SK-N-SH treated with all-trans-retinoic acid at 6 μM for 48 hours (cell line): ENCODE measurements at regions not wholly inside any gene's neighbourhood (a gene's known extent, or its start where the extent isn't known, plus 50 kb on each side); places are given as distances from the start of the nearest gene placed in this dataset.

Experiments used
- CSDC2 ChIP-seq: fragments of 250-450 bp; sonication (Bioruptor Pico); IDR thresholded peaks from 2 replicates; pipeline ENCODE4 v1.5.0; 2020; ENCODE audit warnings: mild to moderate bottlenecking, moderate library complexity
- GLIS3 ChIP-seq: fragments of 250-450 bp; sonication (Bioruptor Pico); IDR thresholded peaks from 2 replicates; pipeline ENCODE4 v1.5.0; 2020; ENCODE audit warnings: mild to moderate bottlenecking, moderate library complexity
- OSR1 ChIP-seq: fragments of 250-450 bp; sonication (Bioruptor Pico); IDR thresholded peaks from 2 replicates; pipeline ENCODE4 v1.8.0; 2022; ENCODE audit warnings: moderate library complexity, mild to moderate bottlenecking, inconsistent platforms
- RARB ChIP-seq: fragments of 250-450 bp; sonication (Bioruptor Pico); IDR thresholded peaks from 2 replicates; pipeline ENCODE4 v1.8.0; 2021; ENCODE audit warnings: mild to moderate bottlenecking, moderate library complexity
- TCF4 ChIP-seq: fragments of 250-450 bp; sonication (Bioruptor Pico); IDR thresholded peaks from 2 replicates; pipeline ENCODE4 v1.8.0; 2021; ENCODE audit warnings: mild to moderate bottlenecking, moderate library complexity, borderline replicate concordance
- TOX ChIP-seq: fragments of 250-450 bp; sonication (Bioruptor Pico); IDR thresholded peaks from 2 replicates; pipeline ENCODE4 v1.8.0; 2021; ENCODE audit warnings: mild to moderate bottlenecking, moderate library complexity, borderline replicate concordance
- ZC3H10 ChIP-seq: fragments of 250-450 bp; sonication (Bioruptor Pico); IDR thresholded peaks from 2 replicates; pipeline ENCODE4 v1.5.1; 2021; ENCODE audit warnings: mild to moderate bottlenecking, moderate library complexity
- ZFP3 ChIP-seq: fragments of 250-450 bp; sonication (Bioruptor Pico); IDR thresholded peaks from 2 replicates; pipeline ENCODE4 v1.5.0; 2020; ENCODE audit warnings: mild to moderate bottlenecking, moderate library complexity
- ZFP30 ChIP-seq: fragments of 450-650 bp; formaldehyde crosslinking; IDR thresholded peaks from 2 replicates; pipeline ENCODE4 v1.5.0; 2022; ENCODE audit warnings: mild to moderate bottlenecking, moderate library complexity
- TF ChIP-seq, protein P1 (sequence below): fragments of 250-450 bp; sonication (Bioruptor Pico); IDR thresholded peaks from 2 replicates; pipeline ENCODE4 v1.8.0; 2020; ENCODE audit warnings: mild to moderate bottlenecking, moderate library complexity, borderline replicate concordance
- TF ChIP-seq, protein P2 (sequence below): fragments of 250-450 bp; sonication (Bioruptor Pico); IDR thresholded peaks from 2 replicates; pipeline ENCODE4 v1.5.1; 2021; ENCODE audit warnings: mild to moderate bottlenecking, moderate library complexity

- TF ChIP-seq RARB (CRISPR knock-in tag) (no peak), TCF4 (CRISPR knock-in tag) (no peak), ZFP3 (no peak), TOX (no peak), ZC3H10 (CRISPR knock-in tag) (no peak), CSDC2 (CRISPR knock-in tag) (no peak), GLIS3 (CRISPR knock-in tag) (no peak), OSR1 (CRISPR knock-in tag) (no peak), ZFP30 (CRISPR knock-in tag) (no peak)
- TF ChIP-seq, protein P1, sequence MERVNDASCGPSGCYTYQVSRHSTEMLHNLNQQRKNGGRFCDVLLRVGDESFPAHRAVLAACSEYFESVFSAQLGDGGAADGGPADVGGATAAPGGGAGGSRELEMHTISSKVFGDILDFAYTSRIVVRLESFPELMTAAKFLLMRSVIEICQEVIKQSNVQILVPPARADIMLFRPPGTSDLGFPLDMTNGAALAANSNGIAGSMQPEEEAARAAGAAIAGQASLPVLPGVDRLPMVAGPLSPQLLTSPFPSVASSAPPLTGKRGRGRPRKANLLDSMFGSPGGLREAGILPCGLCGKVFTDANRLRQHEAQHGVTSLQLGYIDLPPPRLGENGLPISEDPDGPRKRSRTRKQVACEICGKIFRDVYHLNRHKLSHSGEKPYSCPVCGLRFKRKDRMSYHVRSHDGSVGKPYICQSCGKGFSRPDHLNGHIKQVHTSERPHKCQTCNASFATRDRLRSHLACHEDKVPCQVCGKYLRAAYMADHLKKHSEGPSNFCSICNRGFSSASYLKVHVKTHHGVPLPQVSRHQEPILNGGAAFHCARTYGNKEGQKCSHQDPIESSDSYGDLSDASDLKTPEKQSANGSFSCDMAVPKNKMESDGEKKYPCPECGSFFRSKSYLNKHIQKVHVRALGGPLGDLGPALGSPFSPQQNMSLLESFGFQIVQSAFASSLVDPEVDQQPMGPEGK (CRISPR knock-in tag) = no peak
- TF ChIP-seq, protein P2, sequence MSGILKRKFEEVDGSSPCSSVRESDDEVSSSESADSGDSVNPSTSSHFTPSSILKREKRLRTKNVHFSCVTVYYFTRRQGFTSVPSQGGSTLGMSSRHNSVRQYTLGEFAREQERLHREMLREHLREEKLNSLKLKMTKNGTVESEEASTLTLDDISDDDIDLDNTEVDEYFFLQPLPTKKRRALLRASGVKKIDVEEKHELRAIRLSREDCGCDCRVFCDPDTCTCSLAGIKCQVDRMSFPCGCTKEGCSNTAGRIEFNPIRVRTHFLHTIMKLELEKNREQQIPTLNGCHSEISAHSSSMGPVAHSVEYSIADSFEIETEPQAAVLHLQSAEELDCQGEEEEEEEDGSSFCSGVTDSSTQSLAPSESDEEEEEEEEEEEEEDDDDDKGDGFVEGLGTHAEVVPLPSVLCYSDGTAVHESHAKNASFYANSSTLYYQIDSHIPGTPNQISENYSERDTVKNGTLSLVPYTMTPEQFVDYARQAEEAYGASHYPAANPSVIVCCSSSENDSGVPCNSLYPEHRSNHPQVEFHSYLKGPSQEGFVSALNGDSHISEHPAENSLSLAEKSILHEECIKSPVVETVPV (CRISPR knock-in tag) = no peak
These were observed 450.9 kb upstream of the ZNF608 start for GRCh38 chr5:125197321-125197720.
